GM18870 (cell line): ENCODE measurements at regions not wholly inside any gene's neighbourhood (a gene's known extent, or its start where the extent isn't known, plus 50 kb on each side); places are given as distances from the start of the nearest gene placed in this dataset.

Experiments
- ATAC-seq: cut with Tn5 transposase; IDR thresholded peaks from one replicate; pipeline ENCODE4 v1.9.1; 2021; ENCODE audit warnings: moderate library complexity; ENCODE audit not compliant: unreplicated experiment

GRCh38 chr13:63435667-63436324 lies 2020.1 kb upstream of the PCDH20 start:
- no peak for ATAC-seq

- no peak for ATAC-seq
Measured at GRCh38 chr13:63433546-63434150, 2018.0 kb upstream of the PCDH20 start.

- ATAC-seq: no peak
Measured at GRCh38 chr13:63427170-63427569, 2011.5 kb upstream of the PCDH20 start.

- ATAC-seq: no peak
Measured at GRCh38 chr13:63425131-63425530, 2009.5 kb upstream of the PCDH20 start.

GRCh38 chr13:63421123-63421522 lies 2005.5 kb upstream of the PCDH20 start:
- no peak for ATAC-seq

- ATAC-seq: no peak
Measured at GRCh38 chr13:63420685-63421084, 2005.0 kb upstream of the PCDH20 start.

- no peak for ATAC-seq
Measured at GRCh38 chr13:63414247-63414646, 1998.6 kb upstream of the PCDH20 start.

GRCh38 chr13:63409791-63410351 lies 1994.2 kb upstream of the PCDH20 start:
- ATAC-seq: no peak

- ATAC-seq: no peak
Measured at GRCh38 chr13:63408331-63409189, 1992.9 kb upstream of the PCDH20 start.

- no peak for ATAC-seq
Measured at GRCh38 chr13:63403733-63404132, 1988.1 kb upstream of the PCDH20 start.

GRCh38 chr13:63396746-63397145 lies 1981.1 kb upstream of the PCDH20 start:
- no peak for ATAC-seq

- no peak for ATAC-seq
Measured at GRCh38 chr13:63393112-63393511, 1977.5 kb upstream of the PCDH20 start.

GRCh38 chr13:63389756-63390155 lies 1974.1 kb upstream of the PCDH20 start:
- ATAC-seq: no peak

GRCh38 chr13:63381078-63381859 lies 1965.6 kb upstream of the PCDH20 start:
- no peak for ATAC-seq

- ATAC-seq: no peak
Measured at GRCh38 chr13:63377986-63378385, 1962.3 kb upstream of the PCDH20 start.

GRCh38 chr13:63370101-63370500 lies 1954.5 kb upstream of the PCDH20 start:
- no peak for ATAC-seq

- ATAC-seq: no peak
Measured at GRCh38 chr13:63367522-63368198, 1952.0 kb upstream of the PCDH20 start.

GRCh38 chr13:63364159-63364558 lies 1948.5 kb upstream of the PCDH20 start:
- no peak for ATAC-seq

GRCh38 chr13:63351533-63351932 lies 1935.9 kb upstream of the PCDH20 start:
- no peak for ATAC-seq

- ATAC-seq: no peak
Measured at GRCh38 chr13:63351081-63351480, 1935.4 kb upstream of the PCDH20 start.
